ENCODE measurements at regions not wholly inside any gene's neighbourhood (a gene's known extent, or its start where the extent isn't known, plus 50 kb on each side); places are given as distances from the start of the nearest gene placed in this dataset.

- TF ChIP-seq ZFP3 (CRISPR knock-in tag; IDR thresholded peaks at IDR 0.05) (no peak), TOX (CRISPR knock-in tag; IDR thresholded peaks at IDR 0.05; ENCODE audit: borderline replicate concordance) (no peak), ARNTL (CRISPR knock-in tag; IDR thresholded peaks at IDR 0.05; ENCODE audit: borderline replicate concordance, low read depth) (no peak), ZNF8 (CRISPR knock-in tag; IDR thresholded peaks at IDR 0.05) (no peak)
Measured at GRCh38 chr6:166693880-166694279, 66.8 kb upstream of the RPS6KA2 start.

Data from SK-N-SH treated with all-trans-retinoic acid at 6 μM for 48 hours (cell line).